Activated naive CD8-positive, alpha-beta T cell treated with anti-CD3 and anti-CD28 coated beads for 36 hours (primary cell): ENCODE measurements at regions not wholly inside any gene's neighbourhood (a gene's known extent, or its start where the extent isn't known, plus 50 kb on each side); places are given as distances from the start of the nearest gene placed in this dataset.

Source experiments
- DNase-seq: peaks from one replicate; pipeline ENCODE4 v3.0.0; 2021
- H3K27ac Mint-ChIP-seq: one replicate; pipeline ENCODE4 v1.8.0; 2022; ENCODE audit warnings: mild to moderate bottlenecking, moderate library complexity, mixed read lengths
- H3K27me3 Mint-ChIP-seq: one replicate; pipeline ENCODE4 v1.8.0; 2022; ENCODE audit warnings: mild to moderate bottlenecking, mixed read lengths
- H3K36me3 Mint-ChIP-seq: one replicate; pipeline ENCODE4 v1.8.0; 2021; ENCODE audit warnings: mild to moderate bottlenecking, mixed read lengths
- H3K4me1 Mint-ChIP-seq: one replicate; pipeline ENCODE4 v1.8.0; 2021; ENCODE audit warnings: mixed read lengths
- H3K4me3 Mint-ChIP-seq: one replicate; pipeline ENCODE4 v1.8.0; 2022; ENCODE audit warnings: mild to moderate bottlenecking, moderate library complexity, mixed read lengths
- H3K9me3 Mint-ChIP-seq: one replicate; pipeline ENCODE4 v1.8.0; 2022; ENCODE audit warnings: mixed read lengths

DNA sequence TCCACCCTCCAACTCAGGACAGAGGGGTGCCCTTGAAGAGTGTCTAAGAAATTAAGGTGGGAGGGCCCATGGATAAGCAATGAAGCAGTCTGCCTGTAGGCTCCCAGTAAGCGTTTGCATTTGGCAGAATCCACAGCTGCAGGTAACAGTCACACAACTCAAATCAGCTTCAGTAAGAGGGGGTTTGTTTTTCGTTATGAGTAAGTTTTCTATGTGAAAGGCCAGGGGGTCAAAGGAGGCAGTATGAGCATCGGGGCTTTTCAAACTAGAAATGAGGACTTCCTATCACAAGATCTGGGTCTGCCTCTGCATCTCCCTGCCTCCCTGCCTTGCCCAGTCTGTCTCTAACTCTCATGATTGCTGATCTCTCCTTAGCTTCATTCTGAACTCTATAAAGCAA is 128.1 kb upstream of the CCL2 start:
- Mint-ChIP-seq H3K4me1 (no peaks in the 10 kb centered on the region), H3K9me3 (no peaks in the 10 kb centered on the region)

DNA sequence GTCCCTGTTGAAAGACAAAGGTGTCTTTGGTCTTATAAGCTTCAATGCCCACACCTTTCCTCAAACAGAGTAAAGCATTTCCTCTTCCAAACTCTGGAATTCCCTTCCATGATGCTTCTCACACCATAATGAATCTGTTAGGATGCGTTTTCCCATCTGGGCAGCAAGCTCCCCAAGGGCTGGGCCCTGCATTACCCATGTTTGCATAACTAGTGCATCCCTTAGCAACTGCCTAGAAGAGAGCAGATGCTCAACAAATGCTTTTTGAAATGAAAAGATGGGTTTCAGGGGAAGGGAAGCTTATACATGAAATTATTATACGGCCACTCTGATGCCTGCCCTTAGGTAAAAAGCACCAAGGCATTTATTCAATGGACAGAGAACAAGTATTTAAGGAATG is 124.5 kb upstream of the CCL2 start:
- no peak overlapping the region for H3K27ac Mint-ChIP-seq
- no peaks in the 10 kb centered on the region for H3K4me1 Mint-ChIP-seq
- no peak for DNase-seq
- no peaks in the 10 kb centered on the region for H3K36me3 Mint-ChIP-seq
- H3K27me3 Mint-ChIP-seq = peaks cover 5% of the 10 kb centered on the region
- no peaks in the 10 kb centered on the region for H3K9me3 Mint-ChIP-seq
- H3K4me3 Mint-ChIP-seq = no peak overlapping the region

More for the DNA sequence above, 128.1 kb upstream of the CCL2 start:
- Mint-ChIP-seq H3K27me3 (peaks cover 17% of the 10 kb centered on the region), H3K27ac (no peak overlapping the region), H3K36me3 (no peaks in the 10 kb centered on the region), H3K4me3 (no peak overlapping the region)
- DNase-seq = no peak

DNA sequence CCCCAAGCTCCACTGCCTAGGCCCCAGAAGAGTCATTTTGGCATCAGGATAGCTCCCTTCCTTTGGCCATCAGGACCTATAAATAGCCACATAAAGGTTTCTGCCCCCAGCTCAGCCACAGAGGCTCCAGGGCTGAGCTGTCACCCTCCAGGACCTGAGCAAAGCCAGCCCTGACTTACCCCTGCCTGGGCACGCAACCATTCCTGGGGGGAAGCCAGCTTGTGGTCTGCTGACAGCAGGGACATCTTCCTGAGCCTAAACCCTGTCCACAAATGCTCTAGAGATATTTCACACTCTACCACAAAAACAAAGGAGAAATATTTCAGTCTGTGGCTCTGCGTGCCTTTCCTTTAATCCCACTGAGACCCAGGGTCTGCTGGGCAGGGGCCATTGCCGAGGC is 123.7 kb upstream of the CCL2 start:
- no peaks in the 10 kb centered on the region for H3K9me3 Mint-ChIP-seq
- no peak overlapping the region for H3K27ac Mint-ChIP-seq
- H3K27me3 Mint-ChIP-seq = peaks cover 5% of the 10 kb centered on the region
- H3K4me3 Mint-ChIP-seq = no peak overlapping the region
- H3K4me1 Mint-ChIP-seq = no peaks in the 10 kb centered on the region
- no peak for DNase-seq
- no peaks in the 10 kb centered on the region for H3K36me3 Mint-ChIP-seq

DNA sequence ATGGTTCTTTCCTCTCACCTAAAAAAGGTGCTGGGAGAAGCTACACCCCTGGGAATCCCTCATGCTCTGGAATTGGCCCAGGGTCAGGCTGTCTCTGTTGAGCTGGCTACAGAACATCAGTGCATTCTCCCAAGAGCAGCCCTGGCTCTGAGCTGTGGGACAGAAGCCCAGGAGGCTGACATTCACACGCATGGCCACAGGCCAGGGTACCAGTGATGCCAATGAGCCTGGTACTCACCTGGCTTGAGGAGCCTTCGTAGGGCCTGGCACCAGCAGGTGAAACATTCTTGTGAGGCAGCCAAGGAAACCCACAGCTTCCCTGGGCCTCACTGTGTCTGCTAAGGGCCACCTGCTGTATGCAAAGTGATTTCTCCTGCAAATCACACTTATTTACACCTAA is 121.7 kb upstream of the CCL2 start:
- no peaks in the 10 kb centered on the region for H3K36me3 Mint-ChIP-seq
- no peak overlapping the region for H3K27ac Mint-ChIP-seq
- no peak overlapping the region for H3K4me3 Mint-ChIP-seq
- DNase-seq = no peak
- H3K9me3 Mint-ChIP-seq = no peaks in the 10 kb centered on the region
- no peaks in the 10 kb centered on the region for H3K4me1 Mint-ChIP-seq
- H3K27me3 Mint-ChIP-seq = no peaks in the 10 kb centered on the region

DNA sequence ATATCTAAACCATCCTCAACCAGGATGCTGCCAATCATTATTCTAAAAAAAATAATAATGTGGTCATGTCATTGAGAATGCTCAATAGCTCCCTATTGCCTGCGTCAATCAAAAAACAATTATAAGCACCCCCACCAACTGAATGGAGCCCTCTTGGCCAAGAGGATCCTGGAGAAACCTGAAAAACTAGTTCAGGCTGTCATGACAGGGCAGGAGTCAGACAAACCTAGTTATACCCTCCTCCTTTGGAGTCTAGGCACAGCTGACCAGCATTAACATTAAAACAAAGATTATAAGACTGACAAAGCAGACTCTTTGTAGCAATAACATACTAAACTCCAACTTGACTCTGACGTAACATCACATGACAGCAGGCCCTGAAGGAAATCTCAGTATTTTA is 119.2 kb upstream of the CCL2 start:
- H3K4me1 Mint-ChIP-seq = no peaks in the 10 kb centered on the region
- no peaks in the 10 kb centered on the region for H3K36me3 Mint-ChIP-seq
- H3K27me3 Mint-ChIP-seq = peaks cover 9% of the 10 kb centered on the region
- no peaks in the 10 kb centered on the region for H3K9me3 Mint-ChIP-seq
- no peak for DNase-seq
- H3K4me3 Mint-ChIP-seq = no peak overlapping the region
- H3K27ac Mint-ChIP-seq = no peak overlapping the region

DNA sequence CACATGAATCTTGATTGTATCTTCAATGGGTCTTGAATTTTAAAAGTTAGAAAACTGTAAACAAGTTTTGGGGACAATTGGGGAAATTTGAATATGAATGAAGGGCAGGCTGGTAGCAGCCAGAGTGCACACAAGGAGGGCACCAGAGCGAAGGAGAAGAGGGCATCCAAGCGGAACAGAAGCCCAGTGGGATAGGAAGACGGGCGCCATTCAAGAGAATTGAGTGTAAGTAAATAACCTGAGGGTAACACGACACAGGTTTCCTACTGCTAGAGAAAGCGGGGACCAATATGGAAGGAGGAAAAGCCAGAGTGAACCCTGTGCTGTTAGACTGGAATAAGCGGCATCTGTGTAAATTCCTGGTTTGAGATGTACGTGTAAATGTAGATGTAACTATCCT is 115.1 kb upstream of the CCL2 start:
- Mint-ChIP-seq H3K36me3 (no peaks in the 10 kb centered on the region), H3K4me1 (no peaks in the 10 kb centered on the region), H3K4me3 (no peak overlapping the region), H3K27me3 (peaks cover 9% of the 10 kb centered on the region), H3K27ac (no peak overlapping the region), H3K9me3 (no peaks in the 10 kb centered on the region)
- DNase-seq = no peak

DNA sequence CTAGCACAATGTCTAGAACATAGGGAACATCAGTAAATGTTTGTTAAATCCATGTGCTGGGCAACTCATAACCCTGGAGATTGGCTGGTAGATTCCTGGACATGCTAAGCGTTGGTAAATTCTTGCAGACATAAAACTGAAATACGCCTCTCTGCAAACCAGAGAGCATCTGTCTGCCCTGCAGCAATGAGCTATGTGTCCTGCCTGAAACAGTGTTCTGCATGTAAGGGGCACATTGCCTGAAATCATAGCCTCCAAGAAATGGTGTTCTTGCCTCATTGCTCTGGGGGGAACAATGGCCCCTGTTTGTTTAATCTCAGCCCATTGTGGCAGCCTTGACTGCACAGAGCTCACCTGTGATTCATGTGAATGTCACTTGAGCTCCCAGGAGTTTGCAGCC is 113.5 kb upstream of the CCL2 start:
- no peak overlapping the region for H3K27ac Mint-ChIP-seq
- H3K9me3 Mint-ChIP-seq = no peaks in the 10 kb centered on the region
- no peaks in the 10 kb centered on the region for H3K4me1 Mint-ChIP-seq
- H3K36me3 Mint-ChIP-seq = no peaks in the 10 kb centered on the region
- no peak overlapping the region for H3K4me3 Mint-ChIP-seq
- DNase-seq = no peak
- peaks cover 9% of the 10 kb centered on the region for H3K27me3 Mint-ChIP-seq

DNA sequence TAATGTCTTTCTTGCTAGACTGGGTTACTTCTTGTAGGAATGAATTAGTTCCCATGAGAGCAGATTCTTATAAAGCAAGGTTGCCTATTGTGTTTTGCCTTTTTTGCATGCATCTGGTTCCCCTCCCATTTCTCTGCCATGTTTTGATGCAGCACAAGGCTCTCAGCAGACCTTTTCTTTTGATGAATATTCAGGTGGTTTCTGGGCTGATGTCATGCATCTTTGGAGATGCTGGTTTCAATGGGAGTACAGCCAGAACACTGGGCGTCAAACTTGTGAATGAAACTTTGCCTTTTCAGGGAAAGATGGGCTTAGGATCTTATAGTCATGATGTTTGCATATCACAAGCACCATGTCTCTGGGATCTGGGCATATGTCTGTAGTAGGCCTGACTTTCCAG is 111.7 kb upstream of the CCL2 start:
- H3K4me1 Mint-ChIP-seq = no peaks in the 10 kb centered on the region
- no peaks in the 10 kb centered on the region for H3K36me3 Mint-ChIP-seq
- no peak for DNase-seq
- no peaks in the 10 kb centered on the region for H3K9me3 Mint-ChIP-seq
- H3K27ac Mint-ChIP-seq = no peak overlapping the region
- no peak overlapping the region for H3K4me3 Mint-ChIP-seq
- peaks cover 14% of the 10 kb centered on the region for H3K27me3 Mint-ChIP-seq

DNA sequence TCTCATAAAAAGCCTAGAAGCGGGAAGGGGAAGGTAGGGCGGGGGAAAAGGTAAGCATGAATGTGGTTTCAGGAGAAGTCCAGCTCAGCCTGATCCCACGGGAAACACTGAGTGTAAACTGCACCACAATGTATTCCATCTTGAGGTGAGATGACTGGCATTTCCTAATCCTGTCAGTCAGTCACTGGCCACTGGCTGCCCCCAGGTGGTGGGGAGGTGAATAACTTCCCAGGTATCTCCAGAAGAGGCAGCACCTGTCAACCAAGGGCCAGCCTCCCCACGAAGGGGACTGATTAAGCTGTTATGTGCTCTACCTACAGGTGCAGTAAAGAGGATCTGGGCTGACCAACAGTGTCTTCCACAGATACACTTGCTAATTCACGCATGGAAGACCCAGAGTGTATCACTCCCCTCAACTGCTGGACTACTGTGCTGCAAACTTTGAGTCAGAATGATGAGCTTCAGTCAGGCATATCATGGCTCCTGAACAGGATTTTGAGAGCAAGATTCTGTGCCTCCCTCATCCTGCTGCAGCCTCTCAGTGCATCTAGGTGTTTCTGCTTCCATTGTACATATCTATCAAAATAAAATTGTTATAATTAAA is 108.5 kb upstream of the CCL2 start:
- no peaks in the 10 kb centered on the region for H3K4me1 Mint-ChIP-seq
- peaks cover 19% of the 10 kb centered on the region for H3K27me3 Mint-ChIP-seq
- peak; percentile 54 for DNase-seq
- no peak overlapping the region for H3K27ac Mint-ChIP-seq
- no peaks in the 10 kb centered on the region for H3K9me3 Mint-ChIP-seq
- no peaks in the 10 kb centered on the region for H3K36me3 Mint-ChIP-seq
- no peak overlapping the region for H3K4me3 Mint-ChIP-seq

DNA sequence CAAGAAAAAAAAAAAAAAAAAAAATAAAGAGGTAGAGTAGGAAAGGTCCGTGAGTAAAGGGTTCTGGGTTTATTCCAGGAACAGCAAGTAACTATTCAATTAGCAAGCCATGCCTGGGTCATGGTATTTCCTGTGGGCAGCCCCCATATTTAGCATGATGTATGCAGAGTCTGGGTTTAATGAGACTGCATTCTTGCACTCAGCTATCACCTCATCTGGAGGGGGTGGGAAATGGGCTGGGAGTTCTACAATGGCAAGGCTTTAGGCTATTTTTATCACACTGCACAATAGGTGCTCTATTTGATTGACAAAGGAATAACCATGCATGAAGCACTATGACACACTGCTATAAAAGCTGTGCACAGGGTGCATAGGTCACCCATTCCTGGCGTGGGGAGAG is 104.0 kb upstream of the CCL2 start:
- Mint-ChIP-seq H3K27me3 (peaks cover 40% of the 10 kb centered on the region), H3K27ac (no peak overlapping the region), H3K9me3 (no peaks in the 10 kb centered on the region), H3K4me1 (peaks cover 7% of the 10 kb centered on the region), H3K4me3 (no peak overlapping the region), H3K36me3 (no peaks in the 10 kb centered on the region)
- no peak for DNase-seq

DNA sequence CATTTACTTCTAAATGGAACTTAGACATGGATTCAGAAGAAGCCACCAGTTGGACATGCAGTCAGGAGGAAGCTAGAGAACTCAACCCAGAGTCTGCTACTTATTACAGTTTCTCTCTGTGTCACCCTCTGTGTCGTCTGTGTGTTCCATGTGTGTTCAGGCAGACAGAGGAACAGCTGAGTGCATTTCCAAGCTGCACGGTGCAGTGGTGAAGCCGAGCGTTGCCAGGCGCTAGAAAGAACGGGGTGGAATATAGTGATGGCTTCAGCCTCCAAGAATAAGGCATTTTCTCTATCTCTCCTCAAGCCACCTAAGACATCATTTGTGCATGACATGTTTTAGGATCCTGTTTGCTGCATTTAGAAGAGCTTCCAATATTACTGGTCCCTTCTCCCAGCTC is 101.1 kb upstream of the CCL2 start:
- H3K4me3 Mint-ChIP-seq = no peak overlapping the region
- no peaks in the 10 kb centered on the region for H3K36me3 Mint-ChIP-seq
- H3K27ac Mint-ChIP-seq = no peak overlapping the region
- peaks cover 60% of the 10 kb centered on the region for H3K27me3 Mint-ChIP-seq
- no peak for DNase-seq
- H3K4me1 Mint-ChIP-seq = peaks cover 10% of the 10 kb centered on the region
- no peaks in the 10 kb centered on the region for H3K9me3 Mint-ChIP-seq

DNA sequence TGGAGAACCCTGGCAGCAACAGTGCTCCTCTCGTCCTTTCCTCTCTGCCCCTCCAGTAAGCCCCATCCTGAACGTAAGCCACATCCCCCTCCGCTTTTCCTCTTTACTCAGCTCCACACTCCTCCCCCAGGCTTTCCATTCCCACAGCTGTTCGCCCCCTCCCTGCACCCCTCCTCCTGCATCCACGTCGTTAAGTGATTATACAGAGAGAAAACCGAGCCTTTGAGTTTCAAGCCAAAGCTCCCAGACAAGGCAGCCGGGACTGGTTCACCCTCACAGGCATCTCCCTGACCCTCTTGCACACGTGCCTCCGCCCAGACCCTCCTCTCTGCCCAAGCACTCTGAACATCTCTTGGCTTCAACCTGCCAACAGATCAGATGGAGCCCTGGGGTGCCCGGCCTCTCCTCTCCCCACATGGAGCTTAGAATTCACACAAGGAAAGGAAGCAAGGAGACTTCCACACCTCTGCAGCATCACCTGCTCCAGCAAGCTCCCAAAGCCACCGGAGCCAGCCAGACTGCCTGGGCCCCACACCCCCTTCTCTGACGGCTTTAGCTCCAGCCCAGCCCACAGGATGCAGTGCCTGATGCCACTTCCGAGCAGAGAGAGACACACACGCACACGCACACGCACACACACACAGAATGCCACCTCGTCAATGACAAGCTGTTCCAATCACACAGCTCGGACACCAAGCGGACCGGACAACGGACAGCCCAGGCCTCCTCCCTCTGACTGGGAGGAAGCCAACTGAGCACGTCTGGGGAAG is 99.9 kb upstream of the CCL2 start:
- Mint-ChIP-seq H3K36me3 (no peaks in the 10 kb centered on the region), H3K27ac (no peak overlapping the region), H3K4me3 (no peak overlapping the region)

DNA sequence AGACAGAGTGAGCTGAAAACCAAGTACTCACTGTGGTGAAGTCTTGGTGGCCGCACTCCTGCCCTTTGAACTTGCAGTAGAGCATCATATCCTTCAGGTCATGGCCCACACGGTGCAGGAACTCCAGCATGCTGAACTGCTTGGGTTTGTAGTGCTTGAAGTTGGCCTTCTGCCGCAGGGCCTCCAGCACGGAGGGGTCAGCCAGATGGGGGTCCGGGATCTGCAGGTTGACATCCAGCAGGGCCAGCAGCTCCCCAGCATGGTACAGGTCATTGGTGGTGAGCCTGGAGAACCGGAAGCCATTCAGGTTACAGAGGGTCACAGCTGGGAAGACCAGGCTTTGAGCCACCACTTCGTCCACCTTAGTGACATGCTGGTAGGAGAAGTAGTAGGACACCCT is 99.1 kb upstream of the CCL2 start:
- Mint-ChIP-seq H3K27me3 (peaks cover 57% of the 10 kb centered on the region), H3K4me3 (no peak overlapping the region), H3K36me3 (no peaks in the 10 kb centered on the region), H3K4me1 (peaks cover 10% of the 10 kb centered on the region), H3K27ac (no peak overlapping the region), H3K9me3 (no peaks in the 10 kb centered on the region)
- no peak for DNase-seq

More for the DNA sequence above, 99.9 kb upstream of the CCL2 start:
- peaks cover 57% of the 10 kb centered on the region for H3K27me3 Mint-ChIP-seq
- peak; percentile 8 for DNase-seq
- H3K9me3 Mint-ChIP-seq = no peaks in the 10 kb centered on the region
- peaks cover 10% of the 10 kb centered on the region for H3K4me1 Mint-ChIP-seq

DNA sequence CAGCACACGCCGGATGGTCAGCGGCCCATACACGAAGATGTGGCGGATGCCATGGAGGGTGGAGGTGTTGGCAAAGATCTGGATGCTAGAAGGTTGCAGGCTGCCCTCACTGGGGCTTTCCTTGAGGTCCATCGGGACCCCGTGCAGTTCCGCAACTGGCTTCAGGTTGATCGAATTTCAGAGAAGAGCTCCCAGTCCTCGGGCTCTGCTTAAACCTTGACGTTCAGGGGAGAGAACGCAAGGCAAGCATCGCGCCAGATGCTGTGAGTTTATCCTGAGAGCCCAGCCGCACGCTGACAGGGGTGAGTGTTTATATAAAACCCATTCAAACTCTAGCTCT is 98.7 kb upstream of the CCL2 start:
- Mint-ChIP-seq H3K27me3 (peaks cover 57% of the 10 kb centered on the region), H3K9me3 (no peaks in the 10 kb centered on the region), H3K27ac (no peak overlapping the region), H3K36me3 (no peaks in the 10 kb centered on the region), H3K4me3 (no peak overlapping the region), H3K4me1 (peaks cover 10% of the 10 kb centered on the region)
- DNase-seq = no peak

DNA sequence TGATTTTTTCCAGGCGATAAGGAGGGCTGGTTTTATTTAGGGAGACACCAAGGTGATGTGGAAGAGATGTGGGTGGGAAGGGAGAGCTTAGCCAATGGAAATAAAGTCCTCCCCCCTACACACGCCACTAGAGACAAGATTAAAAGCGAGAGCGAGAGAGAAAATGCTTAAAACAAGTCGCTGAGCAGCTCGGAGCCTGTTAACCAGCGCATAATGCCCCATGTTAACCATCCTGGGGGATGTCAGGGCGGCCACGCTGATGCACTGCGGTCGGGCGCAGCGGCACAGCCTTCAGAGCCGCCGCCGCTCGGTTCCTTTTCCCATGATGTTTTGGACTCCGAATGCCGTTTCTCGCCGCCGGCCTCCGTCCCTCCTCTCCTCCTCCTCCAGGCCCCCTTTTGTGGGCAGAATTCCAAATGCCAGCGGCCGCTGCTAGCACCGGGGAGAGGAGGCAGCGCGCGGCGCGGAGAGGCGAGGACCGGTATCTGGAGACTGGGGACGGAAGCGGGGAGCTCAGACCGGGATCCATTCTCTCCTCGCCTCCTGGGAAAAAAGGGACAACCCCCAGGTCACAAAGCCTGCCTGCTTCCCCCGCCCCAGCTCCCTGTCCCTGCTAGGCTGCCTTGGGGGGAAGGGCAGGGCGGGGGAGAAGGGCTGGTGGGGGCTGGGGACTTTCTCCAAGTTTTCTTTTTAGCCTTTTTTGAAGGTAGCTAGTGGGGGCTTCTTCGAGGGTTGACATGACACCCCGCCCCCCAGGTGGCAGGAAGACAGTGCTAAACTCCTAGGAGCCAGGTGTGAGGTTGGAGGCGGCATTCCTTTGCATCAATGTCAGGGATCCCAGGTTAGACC is 98.1 kb upstream of the CCL2 start:
- Mint-ChIP-seq H3K9me3 (no peaks in the 10 kb centered on the region), H3K27me3 (peaks cover 62% of the 10 kb centered on the region), H3K36me3 (no peaks in the 10 kb centered on the region), H3K4me3 (no peak overlapping the region), H3K4me1 (peaks cover 10% of the 10 kb centered on the region), H3K27ac (no peak overlapping the region)
- DNase-seq = no peak
